ENCODE measurements at regions not wholly inside any gene's neighbourhood (a gene's known extent, or its start where the extent isn't known, plus 50 kb on each side); places are given as distances from the start of the nearest gene placed in this dataset.

GRCh38 chr1:57517587-57518374 is 93.9 kb upstream of the DAB1 start:
- H3K4me3 ChIP-seq (ENCODE audit: low read depth, low read length): no peak overlapping the region
- no peak for DNase-seq (ENCODE audit: low read depth)
- TF ChIP-seq CTCF (IDR thresholded peaks at IDR 0.05; ENCODE audit: control insufficient read depth, extremely low read depth, insufficient read depth): no peak

DNA sequence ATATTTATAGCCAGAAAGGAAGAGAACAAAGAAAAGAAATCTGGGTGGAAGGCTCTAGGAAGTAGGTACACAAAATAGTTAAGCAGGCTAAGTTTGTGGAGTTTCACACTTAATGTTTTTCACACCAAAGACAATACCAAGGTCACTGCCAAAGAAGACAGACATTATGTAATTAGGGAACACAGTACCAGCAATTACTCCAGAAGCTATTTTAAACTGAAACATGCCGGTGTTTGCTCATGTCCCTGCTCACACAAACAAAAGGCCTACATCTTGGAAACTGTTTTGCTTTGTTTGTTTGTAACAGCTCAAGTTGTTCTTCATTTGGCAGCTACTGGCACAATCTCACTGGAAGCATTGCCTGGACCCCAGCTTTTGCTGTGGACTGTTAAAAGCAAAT is 88.5 kb upstream of the DAB1 start:
- DNase-seq (ENCODE audit: low read depth): no peak
- no peak overlapping the region for H3K4me3 ChIP-seq (ENCODE audit: low read depth, low read length)
- TF ChIP-seq CTCF (IDR thresholded peaks at IDR 0.05; ENCODE audit: control insufficient read depth, extremely low read depth, insufficient read depth): no peak

DNA sequence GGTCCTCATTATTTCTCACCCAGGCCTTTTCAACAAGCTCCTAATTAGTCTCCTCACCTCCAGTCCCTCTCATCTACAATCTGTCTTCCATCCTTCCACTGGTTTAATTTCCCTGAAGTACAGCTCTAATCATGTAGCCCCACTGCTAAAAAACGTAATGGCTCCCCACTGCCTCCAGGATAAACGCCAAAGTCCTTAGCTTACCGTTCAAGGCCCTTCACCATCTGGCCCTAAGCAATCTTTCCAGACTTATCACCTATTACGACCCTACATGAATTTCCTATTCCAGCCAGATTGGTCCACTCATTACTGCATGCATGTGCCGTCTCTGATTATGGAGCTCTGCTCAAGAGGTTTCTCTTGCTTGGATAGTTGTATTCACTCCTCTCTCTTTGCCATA is 83.1 kb upstream of the DAB1 start:
- no peak for DNase-seq (ENCODE audit: low read depth)
- H3K4me3 ChIP-seq (ENCODE audit: low read depth, low read length): no peak overlapping the region
- no peak for TF ChIP-seq CTCF (IDR thresholded peaks at IDR 0.05; ENCODE audit: control insufficient read depth, extremely low read depth, insufficient read depth)

DNA sequence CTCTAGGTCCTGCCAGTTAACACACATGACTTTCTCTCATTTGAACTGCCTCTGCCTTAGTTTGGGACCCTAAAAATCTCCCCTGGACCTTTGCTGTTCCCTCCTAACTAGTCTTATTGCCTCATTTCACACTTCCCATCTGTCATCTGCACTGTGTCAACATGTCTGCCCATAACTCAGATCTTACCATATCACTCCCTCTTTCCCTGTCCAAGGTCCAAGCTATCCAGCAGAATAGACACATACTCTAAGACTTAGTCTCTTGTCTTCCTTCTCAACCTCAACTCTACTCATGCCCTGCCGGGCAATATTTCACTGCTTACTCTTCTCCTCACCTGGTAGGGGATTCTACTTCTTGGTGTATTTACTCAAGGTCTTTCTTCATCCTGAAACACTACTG is 79.5 kb upstream of the DAB1 start:
- TF ChIP-seq CTCF (IDR thresholded peaks at IDR 0.05; ENCODE audit: control insufficient read depth, extremely low read depth, insufficient read depth): no peak

GRCh38 chr1:57500136-57500830 is 76.4 kb upstream of the DAB1 start:
- DNase-seq (ENCODE audit: low read depth): no peak
- H3K4me3 ChIP-seq (ENCODE audit: low read depth, low read length): no peak overlapping the region
- no peak for TF ChIP-seq CTCF (IDR thresholded peaks at IDR 0.05; ENCODE audit: control insufficient read depth, extremely low read depth, insufficient read depth)

More for the DNA sequence above, 79.5 kb upstream of the DAB1 start:
- H3K4me3 ChIP-seq (ENCODE audit: low read depth, low read length): no peak overlapping the region
- DNase-seq (ENCODE audit: low read depth): no peak

DNA sequence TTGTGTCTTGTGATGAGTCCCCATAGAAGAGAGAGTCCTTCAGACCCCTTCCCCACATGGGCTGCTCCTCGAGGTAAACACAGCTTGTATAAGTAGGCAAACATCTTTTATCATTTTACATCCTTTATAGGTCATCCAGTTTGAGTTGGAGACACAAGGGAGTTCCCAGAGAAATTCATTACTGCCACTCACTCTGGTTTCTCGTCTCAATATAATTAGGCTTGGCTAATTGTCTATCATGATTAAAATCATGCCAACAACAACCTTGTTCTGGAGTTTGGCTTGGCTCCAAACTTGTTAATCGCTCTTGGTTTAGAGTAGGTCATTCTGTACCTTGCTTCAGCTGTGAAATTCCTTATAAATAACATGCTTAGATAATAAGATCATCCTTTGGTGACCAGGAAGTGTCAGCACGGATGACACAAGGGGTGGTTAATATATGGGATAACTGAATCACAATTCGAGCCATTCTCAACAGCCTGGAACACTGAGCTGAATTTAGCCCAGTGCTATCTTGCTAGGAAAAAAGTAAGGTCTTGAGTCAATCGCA is 70.7 kb upstream of the DAB1 start:
- no peak overlapping the region for H3K4me3 ChIP-seq (ENCODE audit: low read depth, low read length)
- TF ChIP-seq CTCF (IDR thresholded peaks at IDR 0.05; ENCODE audit: control insufficient read depth, extremely low read depth, insufficient read depth): no peak
- DNase-seq (ENCODE audit: low read depth): no peak

All from LNCaP clone FGC (cell line).